GM23338 (cell line): ENCODE measurements at regions not wholly inside any gene's neighbourhood (a gene's known extent, or its start where the extent isn't known, plus 50 kb on each side); places are given as distances from the start of the nearest gene placed in this dataset.

Experiments
- ATAC-seq: fragments of 200-7000 bp; cut with Tn5 transposase; 3 replicates; pipeline ENCODE4 v1.9.1; 2020
- DNase-seq: peaks from one replicate; pipeline ENCODE4 v3.0.0-alpha.2; 2015; ENCODE audit warnings: low spot score
- H2AFZ ChIP-seq: fragments of 200-600 bp; sonication (generic); 2 replicates; pipeline ENCODE4 v1.8.0; 2016; ENCODE audit warnings: antibody characterized with exemption, mild to moderate bottlenecking, moderate library complexity
- H3F3A ChIP-seq: fragments of 200-600 bp; sonication (generic); replicated peaks from 2 replicates; pipeline ENCODE4 v1.8.0; 2017; ENCODE audit warnings: antibody characterized with exemption, mixed run types, low read depth
- H3K27ac ChIP-seq: fragments of 200-600 bp; sonication (generic); 2 replicates; pipeline ENCODE4 v1.6.1; 2016; ENCODE audit warnings: low read depth
- H3K27me3 ChIP-seq: fragments of 200-600 bp; sonication (generic); 2 replicates; pipeline ENCODE4 v1.8.0; 2016; ENCODE audit warnings: mild to moderate bottlenecking, mixed run types, moderate library complexity; ENCODE audit not compliant: insufficient read depth
- H3K36me3 ChIP-seq: fragments of 200-600 bp; sonication (generic); 2 replicates; pipeline ENCODE4 v1.8.0; 2016; ENCODE audit warnings: mild to moderate bottlenecking; ENCODE audit not compliant: insufficient read depth
- H3K4me1 ChIP-seq: fragments of 200-600 bp; sonication (generic); 2 replicates; pipeline ENCODE4 v1.8.0; 2016; ENCODE audit warnings: mild to moderate bottlenecking, moderate library complexity; ENCODE audit not compliant: insufficient read depth
- H3K4me2 ChIP-seq: fragments of 200-600 bp; sonication (generic); 2 replicates; pipeline ENCODE4 v1.7.1; 2017; ENCODE audit warnings: mixed run types
- H3K4me3 ChIP-seq: fragments of 200-600 bp; sonication (generic); 2 replicates; pipeline ENCODE4 v1.6.1; 2016; ENCODE audit warnings: mixed run types
- H3K79me2 ChIP-seq: fragments of 200-600 bp; sonication (generic); replicated peaks from 2 replicates; pipeline ENCODE4 v1.8.0; 2017; ENCODE audit warnings: mild to moderate bottlenecking; ENCODE audit not compliant: insufficient read depth
- H3K9me2 ChIP-seq: fragments of 200-600 bp; sonication (generic); 2 replicates; pipeline ENCODE4 v1.8.0; 2017; ENCODE audit not compliant: insufficient read depth
- H4K20me1 ChIP-seq: fragments of 200-600 bp; sonication (generic); replicated peaks from 2 replicates; pipeline ENCODE4 v1.8.0; 2017; ENCODE audit warnings: mild to moderate bottlenecking; ENCODE audit not compliant: insufficient read depth
- H3K27ac Mint-ChIP-seq: 2 replicates; pipeline ENCODE4 v1.8.0; 2020; ENCODE audit warnings: inconsistent platforms, mild to moderate bottlenecking, moderate library complexity, mixed read lengths
- H3K27me3 Mint-ChIP-seq: 3 replicates; pipeline ENCODE4 v1.8.0; 2022; ENCODE audit warnings: low read depth, mild to moderate bottlenecking, moderate library complexity, mixed read lengths, inconsistent platforms; ENCODE audit not compliant: insufficient read depth, poor library complexity
- H3K36me3 Mint-ChIP-seq: 3 replicates; pipeline ENCODE4 v1.8.0; 2021; ENCODE audit warnings: low read depth, mild to moderate bottlenecking, inconsistent platforms, moderate library complexity, mixed read lengths
- H3K4me1 Mint-ChIP-seq: 3 replicates; pipeline ENCODE4 v1.8.0; 2020; ENCODE audit warnings: mild to moderate bottlenecking, inconsistent platforms, mixed read lengths
- H3K4me3 Mint-ChIP-seq: 3 replicates; pipeline ENCODE4 v1.8.0; 2021; ENCODE audit warnings: moderate library complexity, mild to moderate bottlenecking, inconsistent platforms, mixed read lengths
- H3K9me3 Mint-ChIP-seq: 3 replicates; pipeline ENCODE4 v1.8.0; 2020; ENCODE audit warnings: moderate library complexity, mild to moderate bottlenecking, inconsistent platforms, mixed read lengths
- CREB1 ChIP-seq: fragments of 250-450 bp; sonication (Bioruptor Pico); IDR thresholded peaks from 2 replicates; pipeline ENCODE4 v1.5.0; 2020; ENCODE audit warnings: low read depth, mild to moderate bottlenecking, moderate library complexity
- CTCF ChIP-seq, 2 experiments: fragments of 200-600 bp in 1 of 2; sonication (generic) in 1 of 2; conservative IDR thresholded peaks; 2 replicates each; pipeline versions ENCODE4 v1.5.1 to v1.6.1; 2016 to 2017; ENCODE audit warnings: antibody characterized with exemption in 2 of 2, low read depth in 2 of 2, mild to moderate bottlenecking in 2 of 2, moderate library complexity in 1 of 2
- ETS1 ChIP-seq: IDR thresholded peaks from 2 replicates; pipeline ENCODE4 v1.6.1; 2016; ENCODE audit warnings: antibody characterized with exemption
- EZH2 ChIP-seq: fragments of 200-600 bp; sonication (generic); IDR thresholded peaks from one replicate; pipeline ENCODE4 v1.8.0; 2017; ENCODE audit warnings: antibody characterized with exemption, mild to moderate bottlenecking, low read depth; ENCODE audit not compliant: unreplicated experiment
- EZH2phosphoT487 ChIP-seq: fragments of 200-600 bp; sonication (generic); IDR thresholded peaks from one replicate; pipeline ENCODE4 v1.8.1; 2018; ENCODE audit warnings: antibody characterized with exemption; ENCODE audit not compliant: unreplicated experiment
- JUNB ChIP-seq: IDR thresholded peaks from one replicate; pipeline ENCODE4 v1.6.1; 2016; ENCODE audit warnings: antibody characterized with exemption; ENCODE audit not compliant: unreplicated experiment
- NANOG ChIP-seq: IDR thresholded peaks from 2 replicates; pipeline ENCODE4 v1.6.1; 2016; ENCODE audit warnings: antibody characterized with exemption, borderline replicate concordance
- POLR2AphosphoS5 ChIP-seq: IDR thresholded peaks from 2 replicates; pipeline ENCODE4 v1.6.1; 2016; ENCODE audit warnings: antibody characterized with exemption, low read depth
- REST ChIP-seq: IDR thresholded peaks from one replicate; pipeline ENCODE4 v1.6.1; 2018; ENCODE audit warnings: antibody characterized with exemption; ENCODE audit not compliant: unreplicated experiment
- STAT1 ChIP-seq: IDR thresholded peaks from one replicate; pipeline ENCODE4 v1.6.1; 2016; ENCODE audit warnings: antibody characterized with exemption; ENCODE audit not compliant: unreplicated experiment
- ZNF114 ChIP-seq: fragments of 250-450 bp; sonication (Bioruptor Pico); IDR thresholded peaks from 2 replicates; pipeline ENCODE4 v1.5.0; 2020; ENCODE audit warnings: mild to moderate bottlenecking, moderate library complexity
- ZNF331 ChIP-seq: fragments of 250-450 bp; sonication (Bioruptor Pico); IDR thresholded peaks from 2 replicates; pipeline ENCODE4 v1.5.0; 2020; ENCODE audit warnings: low read depth, mild to moderate bottlenecking, moderate library complexity
- ZNF462 ChIP-seq: fragments of 250-450 bp; sonication (Bioruptor Pico); IDR thresholded peaks from 2 replicates; pipeline ENCODE4 v1.5.0; 2020; ENCODE audit warnings: mild to moderate bottlenecking, moderate library complexity

- Mint-ChIP-seq H3K36me3 (no peaks in the 10 kb centered on the region), H3K4me3 (no peak overlapping the region), H3K4me1 (peaks cover 13% of the 10 kb centered on the region; the same call in 2 of the 3 replicates), H3K27ac (peak overlapping the region; percentile 85), H3K9me3 (no peaks in the 10 kb centered on the region), H3K27me3 (no peaks in the 10 kb centered on the region)
- Histone ChIP-seq H3K27me3 (no peaks in the 10 kb centered on the region), H3K9me2 (no peaks in the 10 kb centered on the region), H3K27ac (no peak overlapping the region), H3K4me3 (no peak overlapping the region), H3K36me3 (no peaks in the 10 kb centered on the region), H3K4me2 (no peak overlapping the region), H3F3A (no peaks in the 10 kb centered on the region), H3K4me1 (no peaks in the 10 kb centered on the region; the same call in 1 of the 2 replicates), H4K20me1 (no peaks in the 10 kb centered on the region), H2AFZ (no peak overlapping the region), H3K79me2 (no peaks in the 10 kb centered on the region)
- no peak for TF ChIP-seq ZNF331 (CRISPR knock-in tag)
- TF ChIP-seq EZH2phosphoT487, result no peak
- TF ChIP-seq STAT1, result no peak
- no peak for TF ChIP-seq ZNF114
- no peak for TF ChIP-seq POLR2AphosphoS5
- no peak for TF ChIP-seq ZNF462
- no peak for TF ChIP-seq JUNB
- TF ChIP-seq EZH2, result no peak
- no peak for TF ChIP-seq CREB1 (CRISPR knock-in tag)
- TF ChIP-seq NANOG, result no peak
- TF ChIP-seq REST, result no peak
- TF ChIP-seq CTCF (conservative IDR thresholded peaks at IDR 0.05; ENCODE audit: low read depth in 2 of 2), result no peak
- TF ChIP-seq ETS1, result no peak
- DNase-seq (no peak), ATAC-seq (no peak)
Observed at GRCh38 chr10:90417476-90418210, 440.2 kb downstream of the HTR7 start.
